ENCODE measurements at regions not wholly inside any gene's neighbourhood (a gene's known extent, or its start where the extent isn't known, plus 50 kb on each side); places are given as distances from the start of the nearest gene placed in this dataset.
A peak's percentile ranks its signal among the peaks of the same experiment; 100 is the strongest.
"Not testable (repeated sequence)": the region's sequence is repeated elsewhere in the genome, so short reads cannot be mapped to it uniquely, and the experiment has no call there.

GRCh38 chr2:111503844-111504570 lies 380.0 kb downstream of the ANAPC1 start:
- not testable (repeated sequence) for H3K27ac ChIP-seq; H3K9me3 ChIP-seq; H3K36me3 ChIP-seq; H3K4me3 ChIP-seq (ENCODE audit: low read depth in 1 of 2, low read length in 1 of 2); H3K4me1 ChIP-seq (ENCODE audit: control insufficient read depth in 1 of 2, insufficient read depth in 1 of 2, low read depth in 1 of 2, low read length in 1 of 2); H3K27me3 ChIP-seq

DNA sequence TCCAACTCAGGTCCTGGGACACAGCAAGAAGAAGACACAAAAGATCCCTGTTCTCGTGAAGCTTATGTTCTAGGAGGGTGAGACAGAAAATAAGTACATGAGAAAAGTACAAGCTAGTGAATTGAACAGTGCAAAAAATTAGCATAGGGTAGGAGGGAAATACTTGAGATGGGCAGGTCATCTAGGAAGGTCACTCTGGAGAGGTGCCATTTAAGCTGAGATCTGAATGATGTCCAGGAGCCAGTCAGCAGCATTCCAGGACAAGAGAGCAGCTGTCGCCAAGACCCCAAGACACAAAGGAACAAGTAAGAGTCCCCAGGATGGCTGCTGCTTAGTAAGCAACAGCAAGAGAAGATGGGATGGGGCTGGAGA lies 379.4 kb downstream of the ANAPC1 start:
- not testable (repeated sequence) for H3K9me3 ChIP-seq; H3K27me3 ChIP-seq; H3K4me3 ChIP-seq (ENCODE audit: low read depth in 1 of 2, low read length in 1 of 2); H3K4me1 ChIP-seq (ENCODE audit: control insufficient read depth in 1 of 2, insufficient read depth in 1 of 2, low read depth in 1 of 2, low read length in 1 of 2); H3K36me3 ChIP-seq; H3K27ac ChIP-seq

DNA sequence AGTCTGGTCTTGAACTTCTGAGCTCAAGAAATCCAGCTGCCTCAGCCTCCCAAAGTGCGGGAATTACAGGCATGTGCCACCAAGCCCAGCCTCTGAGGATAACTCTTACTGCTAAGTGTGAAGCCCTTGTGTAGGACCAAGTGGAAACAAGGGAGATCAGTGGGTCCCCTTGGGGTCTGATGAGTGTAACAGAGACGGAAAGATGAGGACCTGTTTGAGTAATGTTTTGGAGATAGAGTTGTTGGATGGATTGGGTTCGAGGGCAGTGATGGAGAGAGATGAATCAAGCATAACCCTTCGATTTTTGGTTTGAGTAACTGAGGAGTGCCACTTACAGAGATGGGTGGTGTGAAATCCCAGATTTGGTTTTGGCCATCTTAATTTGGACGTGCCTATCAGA lies 378.7 kb downstream of the ANAPC1 start:
- not testable (repeated sequence) for H3K9me3 ChIP-seq; H3K4me3 ChIP-seq (ENCODE audit: low read depth in 1 of 2, low read length in 1 of 2); H3K27me3 ChIP-seq; H3K27ac ChIP-seq; H3K36me3 ChIP-seq; H3K4me1 ChIP-seq (ENCODE audit: control insufficient read depth in 1 of 2, insufficient read depth in 1 of 2, low read depth in 1 of 2, low read length in 1 of 2)

- H3K4me3 ChIP-seq (ENCODE audit: low read depth in 1 of 2, low read length in 1 of 2); H3K9me3 ChIP-seq; H3K36me3 ChIP-seq; H3K27me3 ChIP-seq; H3K27ac ChIP-seq; H3K4me1 ChIP-seq (ENCODE audit: control insufficient read depth in 1 of 2, insufficient read depth in 1 of 2, low read depth in 1 of 2, low read length in 1 of 2): not testable (repeated sequence)
Observed at GRCh38 chr2:111506936-111507335, 377.1 kb downstream of the ANAPC1 start.

DNA sequence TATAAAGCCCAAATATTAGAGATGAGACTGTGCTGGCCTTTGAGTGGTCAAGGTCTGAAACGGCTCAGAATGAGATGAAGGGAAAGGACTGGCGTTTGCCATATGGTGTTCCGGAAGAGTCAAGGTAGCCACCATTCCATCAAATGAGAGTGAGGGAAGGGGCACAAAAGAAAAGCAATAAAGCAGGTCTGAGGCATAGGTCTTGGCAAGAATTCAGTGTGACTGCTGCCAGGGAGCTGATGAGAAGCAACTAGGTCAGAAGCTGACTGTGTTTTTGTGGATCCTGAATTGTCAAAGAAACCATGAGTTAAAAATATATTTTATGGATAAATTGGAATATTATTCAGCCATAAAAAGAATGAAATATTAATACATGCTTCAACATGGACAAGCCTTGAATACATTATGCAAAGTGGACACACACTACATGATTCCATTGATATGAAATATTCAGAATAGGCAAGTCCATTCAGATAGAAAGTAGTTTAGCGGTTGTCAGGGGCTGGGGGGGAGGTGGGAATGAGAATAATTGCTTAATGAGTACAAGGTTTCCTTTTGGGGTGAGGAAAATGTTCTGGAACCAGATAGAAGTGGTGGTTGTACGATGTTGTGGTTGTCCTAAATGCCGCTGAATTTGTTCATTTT lies 374.6 kb downstream of the ANAPC1 start:
- H3K27ac ChIP-seq; H3K4me1 ChIP-seq (ENCODE audit: control insufficient read depth in 1 of 2, insufficient read depth in 1 of 2, low read depth in 1 of 2, low read length in 1 of 2); H3K4me3 ChIP-seq (ENCODE audit: low read depth in 1 of 2, low read length in 1 of 2); H3K9me3 ChIP-seq; H3K36me3 ChIP-seq; H3K27me3 ChIP-seq: not testable (repeated sequence)

GRCh38 chr2:111510384-111510783 lies 373.6 kb downstream of the ANAPC1 start:
- H3K4me3 ChIP-seq (ENCODE audit: low read depth in 1 of 2, low read length in 1 of 2); H3K36me3 ChIP-seq; H3K9me3 ChIP-seq; H3K27me3 ChIP-seq; H3K4me1 ChIP-seq (ENCODE audit: control insufficient read depth in 1 of 2, insufficient read depth in 1 of 2, low read depth in 1 of 2, low read length in 1 of 2): not testable (repeated sequence)
- H3K27ac ChIP-seq, result peak overlapping the region; percentile 52

- H3K4me1 ChIP-seq (ENCODE audit: control insufficient read depth in 1 of 2, insufficient read depth in 1 of 2, low read depth in 1 of 2, low read length in 1 of 2); H3K4me3 ChIP-seq (ENCODE audit: low read depth in 1 of 2, low read length in 1 of 2); H3K36me3 ChIP-seq; H3K27me3 ChIP-seq; H3K9me3 ChIP-seq: not testable (repeated sequence)
- H3K27ac ChIP-seq, result peak overlapping the region; percentile 52
Observed at GRCh38 chr2:111511062-111511461, 372.9 kb downstream of the ANAPC1 start.

- not testable (repeated sequence) for H3K4me3 ChIP-seq (ENCODE audit: low read depth in 1 of 2, low read length in 1 of 2); H3K4me1 ChIP-seq (ENCODE audit: control insufficient read depth in 1 of 2, insufficient read depth in 1 of 2, low read depth in 1 of 2, low read length in 1 of 2); H3K27ac ChIP-seq; H3K9me3 ChIP-seq; H3K36me3 ChIP-seq; H3K27me3 ChIP-seq
Observed at GRCh38 chr2:111512378-111512777, 371.6 kb downstream of the ANAPC1 start.

DNA sequence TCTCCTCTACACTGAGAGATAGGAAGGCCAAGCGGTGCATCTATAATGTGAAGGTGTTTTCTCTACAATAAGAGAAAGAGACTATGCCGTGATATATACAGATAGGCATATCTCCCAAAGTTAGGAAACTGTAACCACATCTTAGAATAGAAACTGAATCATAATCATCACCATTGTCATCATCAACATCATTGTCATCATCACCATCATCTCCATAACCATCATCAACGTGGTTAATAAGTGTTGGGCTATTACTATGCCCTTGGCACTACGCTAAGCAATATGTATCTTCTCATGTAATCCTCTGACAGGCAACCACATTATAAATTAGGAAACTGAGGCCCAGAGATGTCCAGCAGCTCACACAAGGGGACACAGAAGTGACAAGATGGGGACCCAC lies 369.9 kb downstream of the ANAPC1 start:
- H3K4me1 ChIP-seq (ENCODE audit: control insufficient read depth in 1 of 2, insufficient read depth in 1 of 2, low read depth in 1 of 2, low read length in 1 of 2); H3K27ac ChIP-seq; H3K4me3 ChIP-seq (ENCODE audit: low read depth in 1 of 2, low read length in 1 of 2); H3K9me3 ChIP-seq; H3K36me3 ChIP-seq; H3K27me3 ChIP-seq: not testable (repeated sequence)

DNA sequence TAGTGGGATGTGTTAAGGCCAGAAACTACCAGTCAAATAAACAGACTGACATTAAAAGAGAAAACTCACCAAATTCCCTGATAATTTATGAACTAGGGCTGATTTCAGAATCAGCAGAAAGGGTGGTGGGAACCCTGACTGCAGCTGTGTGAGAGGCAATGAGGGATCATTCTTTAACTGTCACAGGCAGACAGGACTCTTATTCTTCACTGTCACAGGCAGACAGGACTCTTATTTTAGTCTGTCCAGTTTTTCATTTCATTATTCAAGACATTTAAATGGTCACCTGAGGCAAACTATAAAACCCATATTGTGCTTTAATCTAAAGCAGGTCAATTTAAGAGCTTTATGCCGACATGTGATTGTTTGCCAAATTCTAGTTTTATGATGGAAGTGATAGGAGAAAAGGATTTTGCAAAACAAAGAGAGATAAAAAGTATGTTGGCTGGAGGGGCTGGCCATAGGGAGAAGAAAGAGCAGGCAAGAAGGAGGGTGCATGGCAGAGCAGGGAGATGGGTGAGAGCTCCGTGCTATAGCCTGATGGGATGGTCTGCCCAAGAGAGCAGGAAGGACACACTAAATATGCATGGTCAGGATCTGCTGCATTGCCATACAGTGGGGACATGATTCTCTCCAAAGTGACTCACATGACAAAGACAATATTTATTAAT lies 366.8 kb downstream of the ANAPC1 start:
- H3K4me3 ChIP-seq (ENCODE audit: low read depth in 1 of 2, low read length in 1 of 2); H3K27me3 ChIP-seq; H3K27ac ChIP-seq; H3K9me3 ChIP-seq; H3K4me1 ChIP-seq (ENCODE audit: control insufficient read depth in 1 of 2, insufficient read depth in 1 of 2, low read depth in 1 of 2, low read length in 1 of 2); H3K36me3 ChIP-seq: not testable (repeated sequence)

DNA sequence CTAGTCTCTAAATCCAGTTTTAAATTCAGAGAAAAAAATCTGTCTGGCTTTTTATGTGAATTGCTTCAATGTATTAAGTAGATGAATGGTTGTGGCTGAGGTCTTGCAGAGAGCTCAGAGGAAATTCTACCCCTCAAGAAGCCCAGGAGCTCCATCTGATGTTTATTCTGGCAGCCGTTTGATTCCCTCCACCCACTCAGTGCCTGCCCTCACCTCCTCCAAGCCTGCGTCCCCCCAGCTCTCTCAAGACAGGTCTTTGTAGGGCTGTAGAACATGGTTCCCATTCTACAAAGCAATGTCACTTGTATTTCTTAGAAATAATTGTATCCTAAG lies 366.3 kb downstream of the ANAPC1 start:
- H3K4me3 ChIP-seq (ENCODE audit: low read depth in 1 of 2, low read length in 1 of 2); H3K36me3 ChIP-seq; H3K27me3 ChIP-seq; H3K4me1 ChIP-seq (ENCODE audit: control insufficient read depth in 1 of 2, insufficient read depth in 1 of 2, low read depth in 1 of 2, low read length in 1 of 2); H3K9me3 ChIP-seq; H3K27ac ChIP-seq: not testable (repeated sequence)

All from neutrophil (primary cell).